ENCODE measurements at regions not wholly inside any gene's neighbourhood (a gene's known extent, or its start where the extent isn't known, plus 50 kb on each side); places are given as distances from the start of the nearest gene placed in this dataset.

- DNase-seq (ENCODE audit: low read depth): peak; percentile 96
- no peak overlapping the region for H3K4me3 ChIP-seq (ENCODE audit: control insufficient read depth, low read depth, low read length)
- no peak for TF ChIP-seq CTCF (conservative IDR thresholded peaks at IDR 0.05; ENCODE audit: control insufficient read depth, insufficient read depth, low read depth, low read length)
Measured at GRCh38 chr6:134537146-134537555, 219.2 kb upstream of the SGK1 start.

- no peak overlapping the region for H3K4me3 ChIP-seq (ENCODE audit: control insufficient read depth, low read depth, low read length)
- TF ChIP-seq CTCF (conservative IDR thresholded peaks at IDR 0.05; ENCODE audit: control insufficient read depth, insufficient read depth, low read depth, low read length): no peak
- DNase-seq (ENCODE audit: low read depth): no peak
Measured at GRCh38 chr6:134535831-134536230, 217.9 kb upstream of the SGK1 start.

GRCh38 chr6:134534708-134535149 is 216.8 kb upstream of the SGK1 start:
- no peak for TF ChIP-seq CTCF (conservative IDR thresholded peaks at IDR 0.05; ENCODE audit: control insufficient read depth, insufficient read depth, low read depth, low read length)
- peak; percentile 65 for DNase-seq (ENCODE audit: low read depth)
- H3K4me3 ChIP-seq (ENCODE audit: control insufficient read depth, low read depth, low read length): no peak overlapping the region

GRCh38 chr6:134533991-134534390 is 216.1 kb upstream of the SGK1 start:
- DNase-seq (ENCODE audit: low read depth): no peak
- no peak for TF ChIP-seq CTCF (conservative IDR thresholded peaks at IDR 0.05; ENCODE audit: control insufficient read depth, insufficient read depth, low read depth, low read length)
- no peak overlapping the region for H3K4me3 ChIP-seq (ENCODE audit: control insufficient read depth, low read depth, low read length)

GRCh38 chr6:134532694-134533624 is 215.0 kb upstream of the SGK1 start:
- no peak for DNase-seq (ENCODE audit: low read depth)
- no peak overlapping the region for H3K4me3 ChIP-seq (ENCODE audit: control insufficient read depth, low read depth, low read length)
- TF ChIP-seq CTCF (conservative IDR thresholded peaks at IDR 0.05; ENCODE audit: control insufficient read depth, insufficient read depth, low read depth, low read length): no peak

- no peak for TF ChIP-seq CTCF (conservative IDR thresholded peaks at IDR 0.05; ENCODE audit: control insufficient read depth, insufficient read depth, low read depth, low read length)
- no peak overlapping the region for H3K4me3 ChIP-seq (ENCODE audit: control insufficient read depth, low read depth, low read length)
- no peak for DNase-seq (ENCODE audit: low read depth)
Measured at GRCh38 chr6:134531611-134532010, 213.7 kb upstream of the SGK1 start.

All from fibroblast of mammary gland (primary cell).